Neural progenitor cell (in vitro differentiated cells): ENCODE measurements at regions not wholly inside any gene's neighbourhood (a gene's known extent, or its start where the extent isn't known, plus 50 kb on each side); places are given as distances from the start of the nearest gene placed in this dataset.

Source experiments
- EZH2 ChIP-seq: fragments of 200-600 bp; sonication (generic); IDR thresholded peaks from 2 replicates; pipeline ENCODE4 v1.6.1; 2017; ENCODE audit warnings: antibody characterized with exemption, mild to moderate bottlenecking, moderate library complexity
- TF ChIP-seq, protein P1 (sequence below): fragments of 200-600 bp; sonication (generic); IDR thresholded peaks from 2 replicates; pipeline ENCODE4 v1.5.1; 2017; ENCODE audit warnings: antibody characterized with exemption, mild to moderate bottlenecking

DNA sequence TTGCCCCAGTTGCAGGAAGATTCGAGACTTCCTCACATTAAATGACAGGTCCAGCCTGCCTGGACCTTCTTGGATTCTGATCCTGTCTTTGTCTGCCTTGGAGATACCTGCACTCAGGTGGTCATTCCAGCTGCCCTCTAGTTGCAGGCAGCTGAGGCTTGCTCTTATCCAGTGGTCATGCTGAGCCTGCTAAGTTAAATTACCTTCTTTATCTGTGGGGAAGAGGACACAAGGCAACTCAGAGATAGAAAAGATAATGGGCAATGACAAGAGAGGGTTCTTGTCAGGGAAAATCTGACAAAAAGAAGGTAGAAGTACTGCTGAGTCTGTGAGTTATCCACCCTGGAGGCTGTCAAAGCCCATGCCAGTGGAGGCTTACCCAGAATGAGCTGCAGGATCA lies 401.4 kb downstream of the MID1IP1 start:
- TF ChIP-seq, protein P1, sequence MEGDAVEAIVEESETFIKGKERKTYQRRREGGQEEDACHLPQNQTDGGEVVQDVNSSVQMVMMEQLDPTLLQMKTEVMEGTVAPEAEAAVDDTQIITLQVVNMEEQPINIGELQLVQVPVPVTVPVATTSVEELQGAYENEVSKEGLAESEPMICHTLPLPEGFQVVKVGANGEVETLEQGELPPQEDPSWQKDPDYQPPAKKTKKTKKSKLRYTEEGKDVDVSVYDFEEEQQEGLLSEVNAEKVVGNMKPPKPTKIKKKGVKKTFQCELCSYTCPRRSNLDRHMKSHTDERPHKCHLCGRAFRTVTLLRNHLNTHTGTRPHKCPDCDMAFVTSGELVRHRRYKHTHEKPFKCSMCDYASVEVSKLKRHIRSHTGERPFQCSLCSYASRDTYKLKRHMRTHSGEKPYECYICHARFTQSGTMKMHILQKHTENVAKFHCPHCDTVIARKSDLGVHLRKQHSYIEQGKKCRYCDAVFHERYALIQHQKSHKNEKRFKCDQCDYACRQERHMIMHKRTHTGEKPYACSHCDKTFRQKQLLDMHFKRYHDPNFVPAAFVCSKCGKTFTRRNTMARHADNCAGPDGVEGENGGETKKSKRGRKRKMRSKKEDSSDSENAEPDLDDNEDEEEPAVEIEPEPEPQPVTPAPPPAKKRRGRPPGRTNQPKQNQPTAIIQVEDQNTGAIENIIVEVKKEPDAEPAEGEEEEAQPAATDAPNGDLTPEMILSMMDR, result no peak
- TF ChIP-seq EZH2, result no peak
